Skin of body (tissue), 1 donor: ENCODE measurements at regions not wholly inside any gene's neighbourhood (a gene's known extent, or its start where the extent isn't known, plus 50 kb on each side); places are given as distances from the start of the nearest gene placed in this dataset.

Source experiments
- DNase-seq: peaks from one replicate; lab custom pipeline; 2025; lab: John Stamatoyannopoulos, UW

DNA sequence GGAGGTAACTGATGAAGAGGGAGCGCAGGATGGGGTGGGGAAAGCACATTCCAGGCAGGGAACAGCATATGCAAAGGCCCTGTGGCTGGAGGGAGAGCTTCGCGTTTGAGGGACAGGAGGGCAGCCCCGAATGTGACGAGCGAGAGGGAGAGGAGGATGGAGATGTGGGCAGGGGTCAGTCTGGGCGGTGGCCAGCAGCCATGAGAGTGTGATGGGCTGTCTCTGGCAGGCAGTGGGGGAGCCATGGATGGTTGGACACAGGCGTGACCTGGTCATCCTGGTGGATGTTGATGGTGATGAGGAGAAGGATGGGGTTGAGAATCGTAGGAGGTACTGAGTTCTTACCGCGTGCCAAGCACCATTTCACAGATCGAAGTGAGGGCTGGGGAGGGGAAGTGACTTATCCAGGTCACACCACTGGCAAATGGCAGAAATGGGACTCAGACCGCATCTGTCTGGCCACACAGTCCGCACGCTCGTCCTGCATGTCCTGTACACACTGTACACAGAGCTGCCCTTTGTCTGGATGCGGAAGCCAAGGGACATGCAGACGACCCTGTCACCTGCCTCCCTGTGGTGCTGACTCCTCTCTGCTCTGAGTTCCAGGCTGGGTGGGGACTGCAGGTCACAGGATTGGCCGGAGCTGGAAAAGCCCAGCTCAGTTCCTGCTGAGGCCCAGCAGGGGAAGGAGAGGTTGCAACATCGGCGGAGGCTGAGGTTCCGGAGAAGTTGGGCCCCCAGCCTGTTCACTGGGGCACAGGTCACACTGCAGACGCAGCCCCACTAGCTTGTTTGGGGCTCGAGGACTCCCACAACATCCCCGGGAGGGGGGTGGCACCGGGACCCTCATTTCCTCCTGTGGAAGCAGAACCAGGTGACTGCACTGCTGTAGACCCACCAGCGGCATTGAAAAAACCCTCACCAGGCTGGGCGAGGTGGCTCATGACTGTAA is 165.6 kb upstream of the IER5L start:
- DNase-seq: no peak

DNA sequence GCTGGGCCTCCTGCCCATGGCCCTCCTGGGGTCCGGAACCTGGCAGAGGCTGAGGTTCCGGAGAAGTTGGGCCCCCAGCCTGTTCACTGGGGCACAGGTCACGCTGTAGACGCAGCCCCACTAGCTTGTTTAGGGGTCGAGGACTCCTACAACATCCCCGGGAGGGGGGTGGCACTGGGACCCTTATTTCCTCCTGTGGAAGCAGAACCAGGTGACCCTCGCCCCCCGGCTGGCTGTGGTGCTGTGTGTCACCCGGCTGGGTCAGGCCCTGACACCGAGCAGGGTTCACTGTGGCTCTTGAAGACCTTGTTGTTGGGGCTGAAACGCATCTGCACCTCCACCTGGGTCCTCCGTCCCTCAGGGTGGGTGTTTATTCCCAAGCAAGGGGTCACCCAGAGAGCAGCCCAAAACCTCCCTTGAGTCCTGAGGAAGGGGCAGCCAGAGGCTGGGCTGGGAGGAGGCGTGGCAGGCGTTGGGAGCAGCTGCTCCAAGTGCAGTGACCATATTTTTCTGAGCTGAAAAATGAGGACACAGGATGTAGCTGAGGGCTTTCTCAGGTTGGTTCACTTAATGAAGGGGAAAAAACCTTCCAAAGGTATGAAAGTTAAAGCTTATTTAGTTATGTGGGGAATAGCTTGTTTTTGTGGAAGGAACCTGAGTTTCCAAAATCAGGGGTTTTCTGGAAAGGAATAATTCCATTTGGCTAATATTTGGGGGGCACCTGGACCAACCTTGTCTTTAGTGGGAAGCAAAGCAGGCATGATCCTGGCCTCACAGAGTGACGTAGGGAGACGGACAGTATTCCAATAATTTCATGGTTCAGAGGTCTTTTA is 164.7 kb upstream of the IER5L start:
- DNase-seq: no peak

DNA sequence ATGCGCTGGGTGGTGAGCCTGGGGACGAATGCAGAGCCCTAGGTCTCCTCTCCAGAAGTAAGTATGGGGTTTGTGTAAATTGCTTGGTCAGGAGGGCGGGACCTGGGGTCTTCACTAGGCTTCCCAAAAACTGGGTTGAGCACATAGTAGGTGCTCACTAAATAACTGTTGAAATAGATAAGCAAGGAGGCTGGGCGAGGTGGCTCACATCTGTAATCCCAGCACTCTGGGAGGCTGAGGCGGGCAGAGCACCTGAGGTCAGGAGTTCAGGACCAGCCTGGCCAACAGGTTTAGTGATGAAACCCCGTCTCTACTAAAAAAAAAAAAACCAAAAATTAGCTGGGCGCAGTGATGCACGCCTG is 163.9 kb upstream of the IER5L start:
- DNase-seq: no peak

DNA sequence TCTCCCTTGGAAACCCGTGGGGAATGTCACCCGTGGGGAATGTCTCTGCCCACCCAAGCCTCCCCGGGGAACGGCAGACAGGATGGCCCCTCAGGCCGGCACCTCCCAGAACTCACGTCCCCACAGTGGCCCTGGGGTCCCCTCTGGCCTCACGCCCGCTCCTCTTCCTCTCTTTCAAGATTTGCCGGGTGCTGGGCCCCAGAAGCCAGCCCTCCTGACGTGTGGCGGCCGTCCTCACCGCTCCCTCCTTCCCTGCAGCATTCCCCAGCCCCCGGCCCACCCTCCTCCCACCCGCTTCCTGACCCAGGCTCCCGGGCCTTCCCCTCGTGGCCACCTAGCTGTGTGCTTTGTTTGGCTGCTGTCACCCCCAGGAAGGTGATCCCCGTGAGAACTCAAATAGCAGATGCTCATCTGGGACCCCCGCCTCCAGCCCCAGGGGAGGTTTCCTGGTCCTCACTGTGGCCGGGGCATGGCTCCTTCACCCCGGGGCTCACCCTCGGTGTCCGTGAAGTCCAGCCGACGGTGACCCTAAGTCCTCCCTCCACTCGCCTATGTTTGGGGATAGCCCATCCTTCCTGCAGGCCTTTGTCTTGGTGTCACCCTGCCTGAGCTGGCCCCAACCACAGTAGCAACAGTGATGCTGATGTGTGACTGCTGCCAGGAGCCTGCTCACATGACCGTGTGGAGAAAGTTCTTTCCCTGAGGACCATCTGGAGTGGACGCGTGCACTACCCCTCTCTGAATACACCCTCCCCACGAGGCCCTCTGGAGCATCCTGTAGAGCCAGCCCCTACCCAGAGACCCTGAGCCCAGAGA is 163.3 kb upstream of the IER5L start:
- no peak for DNase-seq

DNA sequence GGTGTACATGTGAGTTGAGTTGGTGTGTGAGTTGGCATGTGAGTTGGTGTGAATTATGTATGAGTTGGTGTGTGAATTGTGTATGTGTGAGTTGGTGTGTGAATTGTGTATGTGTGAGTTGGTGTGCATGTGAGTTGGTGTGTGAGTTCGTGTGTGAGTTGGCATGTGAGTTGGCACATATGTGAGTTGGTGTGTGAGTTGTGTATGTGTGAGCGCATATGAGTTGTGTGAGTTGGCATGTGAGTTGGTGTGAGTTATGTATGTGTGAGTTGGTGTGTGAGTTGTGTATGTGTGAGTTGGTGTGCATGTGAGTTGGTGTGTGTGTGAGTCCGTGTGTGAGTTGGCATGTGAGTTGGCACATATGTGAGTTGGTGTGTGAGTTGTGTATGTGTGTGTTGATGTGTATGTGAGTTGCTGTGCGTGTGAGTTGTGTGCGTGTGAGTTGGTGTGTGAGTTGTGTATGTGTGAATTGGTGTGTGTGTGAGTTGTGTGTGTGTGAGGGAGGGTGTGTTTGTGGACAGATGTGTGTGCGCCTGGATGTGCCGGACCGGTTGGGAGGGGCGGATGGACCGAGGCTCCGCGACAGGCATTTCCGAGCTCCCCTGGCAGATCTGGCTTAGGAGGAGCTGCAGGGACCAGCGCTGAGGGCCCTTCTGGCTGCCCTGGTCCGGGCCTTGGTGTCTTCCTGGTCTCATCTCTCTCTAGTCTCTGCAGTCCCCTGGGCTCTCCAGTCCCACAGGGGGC is 162.5 kb upstream of the IER5L start:
- no peak for DNase-seq

DNA sequence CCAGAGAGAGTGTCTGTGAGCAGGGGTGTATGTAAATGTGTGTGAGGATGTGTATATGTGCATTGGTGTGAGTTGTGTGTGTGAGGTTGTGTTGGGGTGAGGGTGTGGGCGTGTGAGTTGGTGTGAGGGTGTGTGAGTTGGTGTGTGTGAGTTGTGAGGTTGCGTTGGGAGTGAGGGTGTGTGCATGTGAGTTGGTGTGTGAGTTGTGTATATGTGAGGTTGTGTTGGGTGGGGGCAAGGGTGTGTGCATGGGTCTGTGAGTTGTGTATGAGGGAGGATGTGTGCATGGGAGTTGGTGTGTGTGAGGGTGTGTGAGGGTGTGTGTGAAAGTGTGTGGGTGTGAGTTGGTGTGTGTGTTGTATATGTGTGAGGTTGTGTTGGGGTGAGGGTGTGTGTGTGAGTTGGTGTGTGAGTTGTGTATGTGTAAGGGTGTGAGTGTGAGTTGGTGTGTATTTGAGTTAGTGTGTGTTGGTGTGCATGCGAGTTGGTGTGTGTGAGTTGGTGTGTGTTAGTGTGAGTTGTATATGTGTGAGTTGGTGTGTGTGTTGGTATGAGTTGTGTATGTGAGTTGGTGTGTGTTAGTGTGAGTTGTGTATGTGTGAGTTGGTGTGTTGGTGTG is 161.6 kb upstream of the IER5L start:
- no peak for DNase-seq

DNA sequence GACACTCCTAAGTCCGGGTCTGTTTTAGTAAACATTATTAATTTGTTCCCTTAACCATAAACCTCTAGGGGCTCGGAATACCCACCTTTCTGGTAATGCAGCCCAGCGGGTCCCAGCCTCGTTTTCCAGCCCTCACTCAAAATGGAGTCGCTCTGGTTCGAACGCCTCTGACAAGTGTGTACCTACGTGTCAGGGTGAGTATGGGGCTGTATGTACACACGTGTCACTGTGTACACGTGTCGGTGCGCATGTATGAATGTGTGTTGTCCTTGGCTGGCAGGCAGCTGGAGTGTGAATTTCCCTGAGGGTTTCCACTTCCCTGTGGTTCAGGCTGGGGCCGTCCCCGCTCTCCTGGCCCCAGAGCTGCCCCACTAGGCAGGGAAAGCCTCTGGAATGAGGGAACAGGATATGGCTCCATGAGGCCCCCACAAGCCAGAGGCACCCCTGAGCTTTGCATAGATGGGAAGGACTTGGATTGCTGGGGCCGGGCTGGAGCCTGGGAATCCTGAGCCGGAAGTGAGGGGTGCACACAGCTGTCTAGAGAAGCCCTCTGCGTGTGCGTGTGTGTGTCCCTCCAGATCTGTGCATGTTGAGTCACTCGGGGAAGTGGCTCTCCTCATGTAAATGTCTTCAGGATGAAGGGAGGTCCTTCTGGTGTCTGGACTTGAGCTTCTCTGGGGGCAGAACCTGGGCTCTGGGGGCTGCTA is 160.8 kb upstream of the IER5L start:
- no peak for DNase-seq

DNA sequence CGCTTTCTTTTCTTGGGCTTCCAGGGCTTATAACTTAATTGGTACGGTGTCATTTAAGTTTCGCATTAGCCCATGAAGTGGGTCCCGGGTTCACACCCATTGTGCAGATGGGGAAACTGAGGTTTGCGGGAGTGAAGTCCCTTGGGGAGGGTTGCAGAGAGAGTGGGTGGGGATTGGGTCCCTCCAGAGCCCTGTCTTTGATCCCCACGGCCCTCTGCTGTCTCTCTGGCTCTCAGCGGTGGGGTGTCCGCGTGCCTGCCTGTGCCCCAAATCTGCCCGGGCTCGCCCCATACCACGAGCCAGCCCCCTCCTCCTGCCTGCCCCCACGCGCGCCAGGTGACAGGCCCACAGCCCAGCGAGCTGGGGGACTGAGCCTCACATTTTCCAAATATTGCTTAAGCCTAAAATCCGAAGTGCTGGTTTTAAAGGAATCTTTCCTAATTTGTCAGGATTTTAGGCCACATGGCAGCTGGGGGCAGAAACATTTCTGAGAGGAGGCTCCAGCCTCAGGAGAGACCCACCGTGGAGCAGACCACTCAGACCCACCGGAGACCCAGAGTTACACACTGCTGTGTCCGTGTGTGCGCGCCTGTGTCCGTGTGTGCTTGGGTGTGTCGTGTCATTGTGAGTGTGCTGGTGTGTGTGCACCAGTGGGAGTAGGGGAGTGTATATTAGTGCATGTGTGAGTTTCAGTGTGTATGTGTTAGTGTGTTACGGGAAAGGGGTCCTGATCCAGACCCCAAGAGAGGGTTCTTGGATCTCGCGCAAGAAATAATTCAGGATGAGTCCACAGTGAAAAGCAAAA is 159.5 kb upstream of the IER5L start:
- no peak for DNase-seq

DNA sequence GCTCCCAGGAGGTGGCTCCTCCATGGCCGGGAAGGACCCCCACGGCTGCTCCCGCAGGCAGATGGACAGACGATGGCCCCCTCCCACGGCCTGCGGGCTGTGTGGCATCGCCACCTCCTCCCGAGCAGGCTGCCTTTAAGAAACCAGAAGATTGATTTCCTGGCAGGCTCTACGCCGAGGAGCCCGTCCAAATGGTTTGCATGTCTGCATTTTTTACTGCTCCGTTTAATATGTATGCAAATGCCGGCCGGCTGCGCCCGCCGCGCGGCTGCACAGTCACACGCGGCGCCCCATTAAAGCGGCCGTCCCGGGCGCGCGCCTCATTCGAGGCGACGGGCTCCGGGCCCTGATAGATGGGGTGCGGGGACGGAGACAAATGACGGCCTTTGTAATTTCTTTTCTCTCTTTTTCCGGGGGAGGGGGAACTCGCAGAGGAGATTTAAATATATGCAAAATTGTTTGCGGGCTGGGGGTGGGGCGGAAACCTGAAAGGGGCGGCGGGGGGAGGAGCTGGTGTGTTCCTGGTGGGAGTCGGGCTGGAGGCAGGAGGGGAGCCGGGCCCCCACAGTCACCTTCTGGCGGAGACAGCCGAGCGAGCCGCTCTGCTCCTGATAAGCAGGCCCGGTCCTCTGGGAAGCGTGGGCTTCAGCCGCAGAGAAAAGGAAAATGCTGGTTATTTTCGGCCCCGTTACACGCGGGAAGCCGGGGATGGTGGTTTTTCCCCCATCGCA is 158.7 kb upstream of the IER5L start:
- peak; percentile 54 for DNase-seq

DNA sequence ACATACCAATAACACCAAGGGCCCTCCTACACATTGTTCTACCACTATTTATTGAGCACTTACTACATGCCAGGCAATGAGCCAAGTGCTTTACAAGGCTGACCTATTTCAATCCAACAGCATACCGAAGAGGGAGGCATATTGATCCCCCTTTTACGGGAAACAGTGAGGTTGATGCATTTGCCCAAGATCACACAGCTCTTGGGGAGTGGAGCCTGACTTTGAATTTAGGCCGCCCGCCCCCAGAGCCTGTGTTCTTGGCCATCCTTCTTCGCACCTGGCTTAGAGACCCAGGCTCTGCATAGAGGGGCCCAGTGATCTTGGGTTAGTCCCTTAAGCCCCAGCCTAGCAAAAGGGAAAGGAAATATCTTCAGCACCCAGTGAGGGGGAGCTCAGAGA is 158.1 kb upstream of the IER5L start:
- DNase-seq: no peak

DNA sequence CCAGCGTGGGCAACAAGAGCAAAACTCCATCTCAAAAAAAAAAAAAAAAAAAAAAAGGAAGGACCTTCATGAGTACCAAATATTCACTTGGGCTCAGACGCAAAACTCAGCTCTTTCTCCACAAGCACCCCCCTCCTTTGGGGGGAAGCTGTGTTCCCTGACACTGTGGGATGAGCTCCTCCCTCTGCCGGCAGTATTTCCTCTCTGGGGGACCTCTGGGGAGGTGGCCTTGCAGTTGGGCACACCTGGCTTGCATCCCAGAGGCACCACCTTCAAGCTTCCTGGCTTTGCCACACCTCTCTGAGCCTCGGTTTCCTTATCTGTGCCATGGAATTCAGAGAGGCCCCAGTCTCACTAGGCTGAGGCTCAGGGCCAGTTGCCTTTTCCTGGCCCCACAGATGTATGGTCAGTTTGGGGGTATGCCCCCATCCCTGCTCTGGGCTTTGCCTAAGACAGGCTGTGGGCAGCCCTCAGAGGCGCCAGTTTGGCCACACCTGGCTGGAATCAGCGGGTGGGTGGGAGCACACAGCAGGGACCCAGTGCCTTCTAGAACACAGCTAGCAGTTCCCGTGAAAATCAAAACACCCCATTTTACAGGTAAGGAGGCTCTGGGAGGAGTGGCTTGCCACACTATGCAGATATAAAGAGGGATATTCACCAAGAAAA is 157.5 kb upstream of the IER5L start:
- DNase-seq: no peak

DNA sequence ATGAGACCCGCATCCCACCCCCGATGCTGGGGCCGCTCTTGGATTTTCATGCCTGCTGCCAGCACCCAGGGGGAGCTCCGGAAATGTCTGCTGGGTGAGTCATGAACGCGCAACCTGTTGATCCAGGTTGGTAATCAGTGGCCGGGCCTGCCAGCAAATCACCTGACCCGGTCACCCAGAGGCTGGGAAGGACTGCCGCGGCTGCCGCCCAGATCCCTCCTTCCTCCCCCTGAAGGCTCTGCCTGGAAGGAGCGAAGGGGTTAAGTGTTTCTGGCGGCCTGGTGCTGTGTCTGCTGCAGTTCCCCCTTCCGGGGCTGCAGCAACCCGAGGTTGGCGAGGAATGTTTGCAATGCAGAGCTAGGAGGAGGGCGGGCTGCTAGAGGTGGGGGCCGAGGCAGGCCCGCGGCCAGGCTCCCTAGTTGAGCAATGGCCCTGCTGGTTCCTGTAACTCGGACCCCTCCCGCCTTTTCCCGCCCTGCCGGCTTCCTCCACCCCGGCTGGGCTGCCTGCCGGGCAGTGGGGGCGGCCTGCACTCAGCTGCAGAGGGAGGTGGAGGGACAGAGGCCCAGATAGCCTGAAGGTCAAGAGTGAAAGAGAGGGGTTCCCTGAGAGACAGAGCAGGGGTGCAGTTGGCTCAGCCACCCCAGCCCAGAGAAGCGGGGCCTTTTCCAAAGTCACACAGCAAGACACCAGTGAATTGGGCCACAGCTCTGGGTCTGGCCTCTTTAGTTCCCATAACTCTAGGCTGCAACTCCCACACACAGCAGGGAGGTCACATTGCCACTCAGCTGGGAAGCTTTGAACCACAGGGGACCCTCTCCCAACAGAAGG is 156.3 kb upstream of the IER5L start:
- peak; percentile 90 for DNase-seq

DNA sequence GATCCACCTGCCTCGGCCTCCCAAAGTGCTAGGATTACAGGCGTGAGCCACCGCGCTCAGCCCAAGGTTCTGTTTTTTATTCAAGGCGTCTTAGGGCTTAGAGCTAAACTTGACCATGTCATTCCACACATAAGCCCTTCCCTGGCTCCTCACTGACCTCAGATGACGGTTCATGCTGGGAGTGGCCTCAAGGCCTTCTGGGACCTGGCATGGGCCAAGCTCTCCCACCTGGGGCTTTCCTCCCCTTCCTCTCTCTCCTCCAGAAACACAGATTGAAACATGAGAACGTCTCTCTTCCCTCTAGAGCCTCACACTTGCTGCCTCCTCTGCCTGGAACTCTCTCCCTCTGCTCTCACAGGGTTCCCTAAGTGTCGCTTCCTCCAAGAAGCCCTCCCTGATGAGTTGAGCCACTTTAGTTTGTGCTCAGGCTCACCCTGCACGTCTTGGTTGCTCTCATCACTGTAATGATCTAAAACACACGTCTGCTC is 155.6 kb upstream of the IER5L start:
- no peak for DNase-seq

DNA sequence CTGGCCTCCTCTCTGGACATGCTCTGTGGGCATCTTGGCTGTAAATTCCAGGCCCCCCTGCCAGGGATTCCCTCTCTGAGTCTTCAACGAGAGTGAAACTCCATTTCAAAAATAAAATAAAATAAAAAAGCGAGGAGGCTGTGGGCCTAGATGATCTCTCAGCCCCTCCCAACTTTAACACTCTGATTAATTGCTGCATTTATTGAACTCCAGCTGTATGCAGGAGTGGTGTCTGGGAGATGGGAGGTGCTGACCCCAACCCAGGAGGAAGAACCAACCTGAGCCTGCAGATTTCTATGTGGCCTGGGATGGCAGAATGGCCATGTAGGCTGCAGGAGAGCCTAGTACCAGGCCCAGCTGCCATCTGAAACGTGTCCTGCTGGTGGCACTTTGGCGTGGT is 154.5 kb upstream of the IER5L start:
- no peak for DNase-seq

DNA sequence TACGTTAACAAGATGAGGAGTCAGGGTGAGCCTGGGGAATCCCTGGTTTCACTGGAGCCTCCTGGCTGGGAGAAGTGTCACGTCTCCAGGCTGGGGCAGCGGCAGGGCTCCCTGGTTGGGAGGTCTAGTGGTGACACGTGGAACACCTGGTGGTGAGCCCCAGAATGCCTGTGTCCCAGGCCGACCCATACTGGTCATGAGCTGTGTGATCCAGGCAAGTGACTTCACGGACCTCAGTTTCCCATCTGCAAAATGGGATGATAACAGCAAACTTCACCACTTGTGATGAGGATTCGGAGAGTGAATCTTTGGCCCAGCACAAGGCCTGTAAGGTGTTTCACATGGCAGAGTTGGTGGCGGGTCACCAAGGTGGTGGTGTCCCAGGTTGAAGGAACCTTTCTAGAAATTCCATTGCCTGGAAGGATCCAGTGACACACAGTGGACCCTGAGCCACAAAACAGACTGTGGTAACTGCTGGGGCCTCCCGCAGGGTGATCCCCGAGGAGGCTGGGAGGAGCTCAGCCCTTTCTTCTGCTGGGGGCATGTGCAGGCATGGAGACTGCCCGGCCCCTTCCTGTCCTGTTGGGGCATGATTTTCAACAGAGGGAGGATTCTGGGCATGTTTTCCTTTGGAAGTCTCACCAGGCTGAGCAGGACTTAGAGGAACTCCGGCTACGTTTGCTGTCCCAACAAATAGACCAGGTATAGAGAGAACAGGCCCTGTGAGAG is 153.9 kb upstream of the IER5L start:
- no peak for DNase-seq

DNA sequence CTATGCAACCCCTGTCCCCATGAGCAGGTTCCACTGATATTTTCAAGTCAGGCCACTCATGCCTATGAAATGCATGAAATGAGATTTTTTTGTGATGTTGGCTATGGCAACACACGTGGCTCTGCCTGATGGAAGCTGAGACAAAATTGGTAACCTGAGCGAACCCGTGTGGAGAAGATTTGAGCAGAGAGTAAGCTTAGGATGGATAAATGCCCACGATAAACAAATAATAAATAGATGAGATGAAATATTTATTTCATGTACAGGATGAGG is 153.4 kb upstream of the IER5L start:
- no peak for DNase-seq
